ENCODE measurements at regions not wholly inside any gene's neighbourhood (a gene's known extent, or its start where the extent isn't known, plus 50 kb on each side); places are given as distances from the start of the nearest gene placed in this dataset.

- Histone ChIP-seq H3K4me2 (ENCODE audit: low read depth, low read length) (no peak overlapping the region), H3K4me3 (replicated peaks in 1 of 3; ENCODE audit: insufficient read depth in 1 of 3, low read depth in 2 of 3, low read length in 3 of 3) (no peak overlapping the region), H3K79me2 (ENCODE audit: insufficient read depth, low read length) (no peaks in the 10 kb centered on the region), H2AFZ (ENCODE audit: low read length) (no peak overlapping the region), H3K27me3 (ENCODE audit: control insufficient read depth in 1 of 2, insufficient read depth in 2 of 2, low read length in 2 of 2) (no peaks in the 10 kb centered on the region; a peak in 1 of 5 replicates), H4K20me1 (ENCODE audit: insufficient read depth, low read length) (no peaks in the 10 kb centered on the region), H3K27ac (ENCODE audit: extremely low read length, insufficient read depth, low read length) (no peak overlapping the region), H3K4me1 (ENCODE audit: insufficient read depth, low read length) (no peaks in the 10 kb centered on the region), H3K36me3 (replicated peaks in 1 of 2; ENCODE audit: control insufficient read depth in 1 of 2, insufficient read depth in 2 of 2, low read length in 2 of 2) (no peaks in the 10 kb centered on the region), H3K9me3 (ENCODE audit: low read length) (no peaks in the 10 kb centered on the region), H3K9ac (ENCODE audit: insufficient read depth, low read depth, low read length) (no peak overlapping the region)
- POLR2A ChIA-PET = no interaction called here
- CTCF ChIA-PET (ENCODE audit: low intra/inter-chr PET ratio, low total read pairs) = no interaction called here
- intact Hi-C loops (cut with micrococcal nuclease; ENCODE audit: unreplicated experiment) (no loop called here), in situ Hi-C loops (cut with HindIII; ENCODE audit: extremely low pct_ligation_motif_present, low pct_unique_long_range_greater_than_20kb) (no loop called here)
- no TSS peak for BruUV-seq (replicated peaks)
- TF ChIP-seq MTA3 (CRISPR knock-in tag; IDR thresholded peaks at IDR 0.05) (no peak), SNRNP70 (IDR thresholded peaks at IDR 0.05; ENCODE audit: low read depth, low read length) (no peak), HOXA7 (CRISPR knock-in tag; IDR thresholded peaks at IDR 0.05) (no peak), STAG1 (CRISPR knock-in tag; IDR thresholded peaks at IDR 0.05) (no peak), ARID2 (CRISPR knock-in tag; IDR thresholded peaks at IDR 0.05; ENCODE audit: borderline replicate concordance) (no peak), BCLAF1 (IDR thresholded peaks at IDR 0.05) (no peak), UBTF (CRISPR knock-in tag; IDR thresholded peaks at IDR 0.05) (no peak), ZMYM3 (CRISPR knock-in tag; IDR thresholded peaks at IDR 0.05) (no peak)
- ATAC-seq (no peak), FAIRE-seq (no peak), DNase-seq (ENCODE audit: low spot score) (no peak)
- 74% methylated on average over 13 of the region's 13 CpGs for WGBS (ENCODE audit: low lambda C conversion rate)
These were observed 232.1 kb upstream of the COPS8 start for GRCh38 chr2:236853585-236854051.

All from HepG2 (cell line).